ENCODE measurements at regions not wholly inside any gene's neighbourhood (a gene's known extent, or its start where the extent isn't known, plus 50 kb on each side); places are given as distances from the start of the nearest gene placed in this dataset.

DNA sequence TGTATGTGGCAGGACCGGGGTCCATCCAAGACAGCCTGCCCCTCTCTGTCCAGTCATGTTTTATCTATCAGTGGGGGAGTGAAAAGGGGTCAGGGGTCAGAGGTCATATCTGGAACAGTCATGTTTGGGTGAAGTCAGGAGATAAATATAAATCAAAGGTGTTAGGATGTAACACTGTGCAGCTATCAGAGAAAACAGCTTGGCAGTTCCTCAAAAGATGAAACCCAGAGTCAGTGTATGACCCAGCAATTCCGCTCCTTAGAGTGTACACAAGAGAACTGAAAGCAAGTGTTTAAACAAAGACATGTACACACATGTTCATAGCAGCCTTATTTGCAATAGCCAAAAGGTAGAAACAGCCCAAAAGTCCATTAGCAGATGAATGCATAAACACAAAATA, 361.3 kb downstream of the FOXL1 start:
- TF ChIP-seq, protein P1, sequence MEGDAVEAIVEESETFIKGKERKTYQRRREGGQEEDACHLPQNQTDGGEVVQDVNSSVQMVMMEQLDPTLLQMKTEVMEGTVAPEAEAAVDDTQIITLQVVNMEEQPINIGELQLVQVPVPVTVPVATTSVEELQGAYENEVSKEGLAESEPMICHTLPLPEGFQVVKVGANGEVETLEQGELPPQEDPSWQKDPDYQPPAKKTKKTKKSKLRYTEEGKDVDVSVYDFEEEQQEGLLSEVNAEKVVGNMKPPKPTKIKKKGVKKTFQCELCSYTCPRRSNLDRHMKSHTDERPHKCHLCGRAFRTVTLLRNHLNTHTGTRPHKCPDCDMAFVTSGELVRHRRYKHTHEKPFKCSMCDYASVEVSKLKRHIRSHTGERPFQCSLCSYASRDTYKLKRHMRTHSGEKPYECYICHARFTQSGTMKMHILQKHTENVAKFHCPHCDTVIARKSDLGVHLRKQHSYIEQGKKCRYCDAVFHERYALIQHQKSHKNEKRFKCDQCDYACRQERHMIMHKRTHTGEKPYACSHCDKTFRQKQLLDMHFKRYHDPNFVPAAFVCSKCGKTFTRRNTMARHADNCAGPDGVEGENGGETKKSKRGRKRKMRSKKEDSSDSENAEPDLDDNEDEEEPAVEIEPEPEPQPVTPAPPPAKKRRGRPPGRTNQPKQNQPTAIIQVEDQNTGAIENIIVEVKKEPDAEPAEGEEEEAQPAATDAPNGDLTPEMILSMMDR (IDR thresholded peaks at IDR 0.05): no peak
- no peak for TF ChIP-seq CEBPB (IDR thresholded peaks at IDR 0.05)
- TF ChIP-seq SMC3 (IDR thresholded peaks at IDR 0.05): no peak
- no peak for TF ChIP-seq EP300 (IDR thresholded peaks at IDR 0.05)
- TF ChIP-seq REST (IDR thresholded peaks at IDR 0.05): no peak
- TF ChIP-seq, protein P2, sequence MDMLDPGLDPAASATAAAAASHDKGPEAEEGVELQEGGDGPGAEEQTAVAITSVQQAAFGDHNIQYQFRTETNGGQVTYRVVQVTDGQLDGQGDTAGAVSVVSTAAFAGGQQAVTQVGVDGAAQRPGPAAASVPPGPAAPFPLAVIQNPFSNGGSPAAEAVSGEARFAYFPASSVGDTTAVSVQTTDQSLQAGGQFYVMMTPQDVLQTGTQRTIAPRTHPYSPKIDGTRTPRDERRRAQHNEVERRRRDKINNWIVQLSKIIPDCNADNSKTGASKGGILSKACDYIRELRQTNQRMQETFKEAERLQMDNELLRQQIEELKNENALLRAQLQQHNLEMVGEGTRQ (IDR thresholded peaks at IDR 0.05): no peak
- no peak for TF ChIP-seq HDAC2 (IDR thresholded peaks at IDR 0.05)
- TF ChIP-seq CBX2 (IDR thresholded peaks at IDR 0.05; ENCODE audit: borderline replicate concordance, low read depth): no peak
- no peak for TF ChIP-seq JUN (IDR thresholded peaks at IDR 0.05)
- TF ChIP-seq E2F6 (IDR thresholded peaks at IDR 0.05; ENCODE audit: borderline replicate concordance, low read depth): no peak
- TF ChIP-seq POLR2A (IDR thresholded peaks at IDR 0.05; ENCODE audit: low read length): no peak

Data from A549 (cell line).